Iris pigment epithelial cell (primary cell): ENCODE measurements at regions not wholly inside any gene's neighbourhood (a gene's known extent, or its start where the extent isn't known, plus 50 kb on each side); places are given as distances from the start of the nearest gene placed in this dataset.
A peak's percentile ranks its signal among the peaks of the same experiment; 100 is the strongest.
"Not testable (repeated sequence)": the region's sequence is repeated elsewhere in the genome, so short reads cannot be mapped to it uniquely, and the experiment has no call there.

Source experiments
- DNase-seq: peaks from one replicate; pipeline ENCODE4 v3.0.0-alpha.2; 2011; ENCODE audit warnings: low read depth

DNA sequence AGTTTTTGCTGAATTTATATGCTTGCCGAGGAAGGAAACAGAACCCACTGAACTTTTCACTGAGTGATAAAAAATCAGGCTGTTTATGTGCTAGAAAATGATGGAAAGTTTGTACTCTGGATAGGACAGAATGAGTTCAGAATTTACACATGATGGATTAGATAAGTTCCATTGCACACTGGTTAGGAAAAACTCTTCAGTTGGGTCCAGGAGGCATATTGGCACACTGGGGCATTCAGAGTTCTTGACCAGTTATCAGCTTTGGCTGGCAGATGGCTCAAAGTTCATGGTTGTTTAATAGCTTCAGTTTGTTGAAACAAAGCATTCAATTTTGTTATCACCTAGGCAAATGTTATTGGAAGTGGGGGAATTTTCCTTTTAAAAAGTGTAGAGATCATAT lies 613.3 kb upstream of the SYNCRIP start:
- DNase-seq, result no peak

DNA sequence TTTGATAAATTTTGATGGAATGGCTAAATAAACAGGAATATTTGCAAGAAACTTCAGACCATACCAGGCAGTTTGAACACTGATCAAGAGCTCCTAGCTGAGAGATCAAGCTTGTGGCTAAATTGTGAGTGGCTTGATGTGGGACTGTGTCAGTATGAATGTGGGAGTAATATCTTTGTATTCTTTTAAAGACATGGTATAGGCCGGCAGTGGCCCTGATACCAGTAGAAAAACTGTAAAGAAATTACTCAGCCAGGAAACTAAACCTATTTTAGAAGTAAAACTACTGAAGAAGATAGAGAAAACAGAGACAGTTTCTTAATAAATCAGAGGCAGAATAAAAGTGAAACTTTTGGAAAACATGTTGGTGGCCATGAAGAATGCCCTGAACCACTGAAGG lies 608.4 kb upstream of the SYNCRIP start:
- DNase-seq, result no peak

DNA sequence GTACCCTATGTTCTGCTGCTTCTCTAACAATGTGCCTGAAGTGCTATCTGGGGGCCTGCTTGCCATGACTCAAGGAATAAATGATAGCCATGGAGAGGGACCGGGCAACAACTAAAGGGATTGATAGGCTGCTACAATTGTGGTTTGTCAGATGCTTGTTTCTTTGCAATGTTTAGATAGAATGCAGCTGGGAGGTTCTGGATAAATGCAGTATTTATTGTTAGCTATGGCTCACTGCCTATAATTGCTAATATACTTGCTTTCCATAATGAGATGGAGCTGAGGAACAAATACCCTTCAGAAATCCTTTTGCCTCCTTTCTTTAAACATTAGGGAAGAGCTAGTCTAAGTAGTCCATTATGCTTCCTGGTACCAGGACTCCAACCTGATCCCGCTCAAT lies 575.2 kb upstream of the SYNCRIP start:
- DNase-seq, result no peak

DNA sequence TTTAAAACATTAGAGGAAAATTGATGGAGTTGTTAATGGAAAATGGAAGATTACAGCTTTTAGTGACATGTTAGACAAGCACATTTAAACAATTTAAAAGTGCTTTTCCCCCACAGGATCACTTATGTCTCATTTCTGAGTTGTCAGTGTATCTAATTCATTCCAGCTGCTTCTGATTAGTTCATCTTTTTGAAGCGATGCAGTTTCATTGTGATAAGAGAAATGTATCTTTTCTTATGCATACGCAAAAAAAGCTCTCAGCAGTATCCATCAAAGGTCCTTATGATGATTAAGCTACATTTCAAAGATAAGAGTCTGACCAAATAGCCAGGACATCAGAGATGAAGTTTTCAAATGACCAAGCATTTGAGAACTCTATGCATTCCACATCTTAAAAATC lies 572.6 kb upstream of the SYNCRIP start:
- DNase-seq, result no peak

DNA sequence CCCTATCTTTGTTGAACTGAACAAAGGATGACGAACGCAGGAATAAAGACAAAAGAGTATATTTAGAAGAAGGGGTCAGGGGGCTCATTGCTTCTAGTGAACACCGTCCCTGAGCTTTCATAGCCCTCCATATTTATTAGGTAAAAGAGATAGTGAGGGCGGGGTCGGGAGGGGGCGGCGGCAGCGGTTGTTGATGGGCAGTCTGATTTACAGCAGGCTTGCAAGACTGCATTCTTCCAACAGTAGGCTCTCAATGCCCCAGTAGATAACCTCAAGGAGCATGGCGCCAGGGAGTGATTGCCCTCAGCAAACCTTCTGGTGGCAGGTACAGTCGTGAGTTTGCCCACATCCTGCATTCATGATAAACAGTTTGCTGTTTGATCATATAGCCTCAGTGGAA lies 563.3 kb upstream of the SYNCRIP start:
- DNase-seq, result no peak

DNA sequence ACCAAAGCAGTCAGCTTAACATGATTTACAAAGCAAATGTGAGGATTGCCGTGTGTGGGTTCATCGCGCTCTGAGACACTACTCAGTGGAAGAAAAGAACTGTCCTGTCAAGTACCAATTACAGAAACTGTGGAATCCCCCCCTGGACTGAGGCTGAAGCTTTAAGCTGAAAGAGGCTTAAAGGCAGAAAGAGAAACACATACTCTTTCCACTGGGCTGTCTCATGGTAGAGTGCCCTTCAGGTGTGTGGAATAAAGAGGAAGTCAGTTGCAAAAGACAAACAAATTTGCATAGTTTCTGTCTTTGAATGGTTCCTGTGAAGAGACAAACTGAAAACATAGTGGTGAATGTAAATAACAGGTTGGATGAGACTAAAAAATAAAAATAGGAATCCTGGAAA lies 560.4 kb upstream of the SYNCRIP start:
- DNase-seq, result no peak

DNA sequence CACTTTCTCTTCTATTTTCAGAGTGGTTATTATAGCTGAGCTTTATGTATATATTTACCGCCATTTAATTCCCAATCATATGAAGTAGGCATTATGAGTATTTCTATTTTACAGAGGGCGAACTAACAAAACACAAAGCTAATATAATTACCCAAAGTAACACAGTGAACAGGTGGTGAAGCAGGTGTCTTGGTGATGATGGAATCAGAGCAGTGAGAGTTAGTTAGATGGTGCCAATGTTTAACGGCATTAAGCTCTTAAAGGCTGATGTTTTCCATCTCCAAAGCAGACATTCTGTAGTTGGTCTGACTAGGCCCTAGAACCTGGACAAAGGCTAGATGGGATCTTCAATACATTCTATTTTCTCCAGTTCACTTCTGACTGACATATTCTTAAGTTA lies 551.1 kb upstream of the SYNCRIP start:
- no peak for DNase-seq

DNA sequence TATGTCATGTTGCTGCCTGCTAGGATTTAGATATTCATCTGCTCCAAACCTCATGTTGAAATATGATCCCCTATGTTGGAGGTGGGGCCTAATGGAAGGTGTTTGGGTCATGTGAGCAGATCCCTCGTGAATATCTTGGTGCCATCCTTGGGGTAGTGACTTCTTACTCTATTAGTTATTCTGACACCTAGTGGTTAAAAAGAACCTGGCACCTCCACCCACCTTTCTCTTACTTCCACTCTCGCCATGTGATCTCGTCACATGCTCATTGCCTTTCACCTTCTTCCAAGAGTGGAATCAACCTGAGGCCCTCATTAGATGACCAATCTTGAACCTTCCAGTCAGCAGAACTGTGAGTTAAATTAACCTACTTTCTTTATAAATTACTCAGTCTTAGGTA lies 549.4 kb upstream of the SYNCRIP start:
- peak; percentile 15 for DNase-seq

DNA sequence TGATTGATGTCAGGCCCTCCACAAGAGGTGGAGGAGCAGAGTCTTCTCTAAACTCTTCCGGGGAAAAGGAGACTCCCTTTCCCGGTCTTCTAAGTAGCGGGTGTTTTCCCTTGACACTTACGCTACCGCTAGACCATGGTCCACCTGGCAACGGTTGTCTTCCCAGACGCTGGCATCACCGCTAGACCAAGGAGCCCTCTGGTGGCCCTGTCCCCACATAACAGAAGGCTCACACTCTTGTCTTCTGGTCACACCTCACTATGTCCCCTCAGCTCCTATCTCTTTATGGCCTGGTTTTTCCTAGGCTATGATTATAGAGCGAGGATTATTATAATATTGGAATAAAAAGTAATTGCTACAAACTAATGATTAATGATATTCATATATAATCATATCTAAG lies 532.5 kb upstream of the SYNCRIP start:
- not testable (repeated sequence) for DNase-seq

DNA sequence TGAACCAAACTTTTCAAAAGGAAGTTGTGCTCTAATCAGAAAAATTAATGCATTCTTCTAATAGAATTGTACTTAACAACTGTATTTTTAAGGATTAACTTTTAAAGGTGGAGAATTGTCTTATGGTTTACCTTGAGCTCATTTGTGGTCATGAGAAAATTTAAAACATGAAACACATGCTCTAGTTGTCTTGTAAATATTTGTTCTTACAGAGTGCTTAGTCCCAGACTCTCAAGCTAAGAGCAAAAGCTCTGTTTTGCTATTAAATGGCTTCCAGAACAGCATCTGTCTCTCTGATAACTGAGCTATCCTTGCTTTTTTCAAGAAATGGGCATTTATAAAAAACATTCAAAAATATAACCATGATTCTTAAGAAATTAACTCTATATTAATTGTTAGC lies 512.2 kb upstream of the SYNCRIP start:
- no peak for DNase-seq

DNA sequence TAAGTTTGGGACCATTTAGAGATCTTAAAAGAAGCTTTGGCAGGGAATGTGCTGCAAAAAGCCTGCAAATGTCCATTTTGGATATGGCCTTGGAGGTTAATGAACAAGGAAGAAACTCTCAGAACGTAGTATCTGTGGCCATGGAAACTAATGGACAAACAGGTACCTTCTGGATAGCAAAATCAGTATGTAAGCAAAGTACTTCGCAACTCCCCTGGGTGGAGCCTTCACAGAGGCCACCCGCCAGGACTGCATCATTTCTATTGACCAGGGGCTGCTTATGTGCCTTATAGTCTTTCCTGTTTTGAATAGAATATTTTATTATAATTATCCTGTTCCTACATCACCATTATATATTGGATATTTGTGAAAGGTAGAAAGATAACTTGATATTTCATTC lies 510.8 kb upstream of the SYNCRIP start:
- DNase-seq, result no peak

DNA sequence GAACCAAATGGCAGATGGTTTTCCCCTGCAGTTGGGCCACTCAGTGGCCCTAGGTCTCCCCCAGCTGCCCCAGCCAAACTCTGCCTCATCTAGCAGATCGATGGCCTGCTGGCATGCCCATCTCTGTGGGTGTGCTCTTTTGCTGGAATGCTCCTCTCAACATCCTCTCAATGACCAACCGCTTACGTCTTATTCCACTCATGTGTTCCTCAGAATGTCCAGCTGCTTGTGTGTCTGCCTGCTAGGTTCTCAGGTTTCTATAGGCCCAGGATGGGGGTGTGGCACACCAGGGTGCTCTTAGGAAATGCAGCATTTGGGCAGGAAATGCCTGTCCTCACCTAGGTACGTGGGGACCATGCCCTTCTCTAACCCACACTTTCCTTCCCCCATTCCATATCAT lies 509.9 kb upstream of the SYNCRIP start:
- no peak for DNase-seq

DNA sequence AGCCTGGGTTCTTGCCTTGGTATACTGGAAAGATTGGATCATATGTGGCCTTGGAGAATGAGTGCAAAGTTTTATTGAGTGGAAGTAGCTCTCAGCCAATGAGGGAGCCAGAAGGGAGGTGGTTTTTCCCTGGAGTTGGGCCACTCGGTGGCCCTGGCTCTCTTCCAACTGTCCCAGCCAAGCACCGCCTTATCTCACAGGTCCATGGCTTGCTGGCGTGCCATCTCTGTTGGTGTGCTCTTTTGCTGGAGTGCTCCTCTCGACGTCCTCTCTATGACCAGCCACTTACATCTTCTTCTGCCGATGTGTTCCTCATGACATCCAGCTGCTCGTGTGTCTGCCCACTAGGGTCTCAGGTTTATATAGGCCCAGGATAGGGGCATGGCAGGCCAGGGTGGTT lies 505.9 kb upstream of the SYNCRIP start:
- no peak for DNase-seq

DNA sequence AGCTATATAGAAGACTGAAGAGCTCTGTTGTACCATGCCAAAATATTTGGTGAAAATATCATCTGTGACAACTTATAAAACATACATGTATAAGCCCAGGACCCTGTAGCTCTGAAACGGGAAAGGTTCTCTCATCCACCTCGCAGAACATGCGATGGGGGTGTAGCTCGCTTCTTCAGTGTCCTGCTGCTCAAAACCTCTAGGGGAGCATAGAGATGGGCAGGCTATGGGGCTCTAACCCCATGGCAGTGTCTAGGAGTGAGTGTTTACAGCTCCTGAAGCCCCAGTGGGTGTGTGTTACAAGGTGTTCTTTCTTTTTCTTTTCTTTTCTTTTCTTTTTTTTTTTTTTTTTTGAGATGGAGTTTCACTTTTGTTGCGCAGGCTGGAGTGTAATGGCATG lies 505.2 kb upstream of the SYNCRIP start:
- no peak for DNase-seq

DNA sequence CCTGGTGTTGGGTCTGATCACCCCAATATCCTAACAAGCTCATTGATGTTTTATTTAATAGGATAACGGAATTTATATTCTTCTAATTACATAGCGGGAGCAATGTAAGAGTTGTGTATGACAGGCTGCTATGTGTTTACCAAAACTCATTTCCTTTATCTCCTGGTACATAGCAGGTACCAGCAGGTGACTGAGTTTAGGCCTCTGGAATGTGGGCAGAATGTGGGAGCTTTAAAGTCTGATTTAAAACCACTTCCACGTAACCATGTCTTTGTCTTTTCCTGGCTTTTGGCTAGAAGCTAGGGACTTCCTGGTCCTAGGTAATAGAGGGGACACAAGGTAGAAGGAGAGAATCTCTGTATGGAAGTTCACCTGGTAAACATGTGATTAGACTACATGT lies 504.6 kb upstream of the SYNCRIP start:
- no peak for DNase-seq

DNA sequence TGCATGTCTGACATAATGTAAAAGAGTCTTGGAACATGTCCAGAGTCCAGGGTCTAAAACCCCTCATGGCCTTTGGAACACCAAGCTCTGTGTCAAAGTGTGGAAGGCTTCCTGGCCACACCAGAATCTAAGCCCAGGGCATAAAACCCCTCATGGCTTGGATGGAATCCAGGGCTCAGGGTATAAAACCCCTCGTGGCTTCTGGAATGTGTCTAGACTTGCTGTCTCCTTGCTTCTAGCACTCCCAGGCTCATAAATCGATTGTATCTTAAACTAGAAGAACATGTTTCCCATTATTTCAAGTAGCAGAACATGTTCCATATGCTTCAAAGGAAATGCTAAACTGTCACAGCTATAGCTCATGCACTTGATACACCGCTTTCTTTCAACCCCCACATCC lies 504.1 kb upstream of the SYNCRIP start:
- not testable (repeated sequence) for DNase-seq

DNA sequence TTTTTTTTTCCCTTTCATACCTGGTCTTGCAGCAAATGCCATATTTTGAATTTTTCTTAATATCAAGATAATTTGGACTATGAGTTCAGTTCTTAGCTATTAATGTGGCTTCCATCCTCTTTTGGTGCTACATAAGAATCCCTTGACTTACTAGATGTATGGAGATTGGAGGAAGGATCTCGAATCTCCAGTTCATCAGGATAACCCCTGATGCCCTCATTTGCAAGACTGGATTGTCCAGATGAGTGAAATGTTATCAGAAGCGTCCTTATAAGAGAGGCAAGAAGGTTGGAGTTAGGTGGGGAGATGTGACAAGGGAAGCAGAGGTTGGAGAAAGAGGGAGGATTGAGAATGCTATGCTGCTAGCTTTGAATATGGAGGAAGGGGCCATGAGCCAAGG lies 499.6 kb upstream of the SYNCRIP start:
- no peak for DNase-seq

DNA sequence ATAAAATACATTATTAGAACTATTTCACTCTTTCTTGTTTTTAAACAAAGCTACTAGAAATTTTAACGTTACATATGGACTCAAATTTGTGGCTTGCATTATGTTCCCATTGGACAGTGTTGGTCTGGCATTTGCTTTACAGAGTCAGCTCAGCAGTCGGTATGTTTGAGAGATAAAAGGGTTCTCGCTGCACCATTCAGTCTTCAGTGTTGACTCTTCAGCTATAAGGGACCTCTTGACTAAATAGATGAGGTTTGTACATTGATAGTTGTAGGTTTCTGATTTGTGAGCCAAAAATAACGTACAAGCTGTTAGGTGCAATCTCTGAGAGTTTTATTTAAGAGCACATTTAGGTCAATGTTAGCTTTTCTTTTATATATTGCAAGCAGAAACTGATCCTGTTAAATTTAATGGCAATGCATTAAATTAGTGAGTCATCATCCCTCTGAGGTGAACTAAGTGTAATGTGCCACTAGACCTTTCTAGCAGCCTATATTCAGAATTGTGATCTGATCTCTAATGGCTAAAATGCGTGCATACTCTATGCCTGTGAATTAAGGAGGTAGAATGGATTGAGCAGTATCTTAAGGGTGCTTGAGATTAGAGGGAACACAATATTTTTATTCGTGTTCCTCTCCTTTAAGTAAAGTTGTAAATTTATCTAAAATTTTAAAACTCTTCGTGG lies 485.6 kb upstream of the SYNCRIP start:
- DNase-seq, result no peak

DNA sequence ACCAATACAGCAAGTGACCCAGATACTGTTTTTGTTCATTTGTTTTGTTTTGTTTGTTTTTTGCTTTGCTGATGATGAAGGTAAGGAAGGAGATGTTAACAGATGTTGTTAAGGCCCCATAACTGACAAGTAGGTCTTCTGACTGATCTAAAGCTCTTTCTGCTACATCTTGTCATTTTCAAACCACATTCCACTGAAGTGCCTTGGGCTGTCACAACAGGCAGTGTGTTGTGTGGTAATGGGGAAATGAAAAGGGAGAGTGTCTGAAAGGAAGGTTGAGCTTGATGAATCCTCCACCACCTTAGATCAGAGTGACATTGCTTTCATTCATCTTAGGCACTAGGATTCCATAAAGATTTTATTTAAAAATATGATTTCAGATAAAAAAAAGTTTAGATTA lies 479.4 kb upstream of the SYNCRIP start:
- DNase-seq, result no peak

DNA sequence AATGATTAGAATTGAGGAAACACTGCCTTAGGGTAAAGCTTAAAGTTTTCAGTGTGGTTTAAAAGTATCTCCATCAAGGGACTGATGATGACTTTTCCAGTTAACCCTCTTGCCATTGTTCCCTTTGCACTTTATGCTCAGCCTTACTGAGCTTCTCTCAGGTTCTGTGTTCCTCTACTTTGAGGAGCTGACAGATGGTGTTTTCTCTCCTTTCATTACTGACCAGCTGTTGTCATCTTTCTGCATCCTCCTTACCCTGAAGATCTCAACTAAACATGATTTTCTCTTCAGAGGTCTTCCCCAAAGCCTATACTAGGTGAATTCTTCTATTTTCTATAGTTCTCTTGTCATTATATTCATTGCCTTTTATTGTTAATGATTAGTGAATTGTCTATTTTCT lies 475.6 kb upstream of the SYNCRIP start:
- no peak for DNase-seq

DNA sequence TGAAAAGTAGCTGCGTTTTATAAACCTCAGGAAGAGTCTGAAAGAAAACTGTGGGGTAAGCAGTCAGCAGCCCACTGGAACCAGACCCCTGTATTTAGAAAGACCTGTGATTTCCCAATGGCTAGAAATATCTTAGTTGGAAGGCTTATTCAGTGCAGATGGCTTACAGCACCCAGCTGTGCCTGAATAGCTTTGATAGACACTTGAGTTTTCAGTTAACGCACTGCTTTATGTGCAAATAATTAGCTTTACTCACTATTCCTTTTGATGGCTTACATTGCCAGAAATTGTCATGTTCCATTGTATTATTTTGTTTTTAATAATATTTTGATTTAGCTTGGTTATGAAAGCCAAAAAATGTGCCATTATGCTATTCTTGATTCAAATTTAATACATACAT lies 465.3 kb upstream of the SYNCRIP start:
- DNase-seq, result no peak

DNA sequence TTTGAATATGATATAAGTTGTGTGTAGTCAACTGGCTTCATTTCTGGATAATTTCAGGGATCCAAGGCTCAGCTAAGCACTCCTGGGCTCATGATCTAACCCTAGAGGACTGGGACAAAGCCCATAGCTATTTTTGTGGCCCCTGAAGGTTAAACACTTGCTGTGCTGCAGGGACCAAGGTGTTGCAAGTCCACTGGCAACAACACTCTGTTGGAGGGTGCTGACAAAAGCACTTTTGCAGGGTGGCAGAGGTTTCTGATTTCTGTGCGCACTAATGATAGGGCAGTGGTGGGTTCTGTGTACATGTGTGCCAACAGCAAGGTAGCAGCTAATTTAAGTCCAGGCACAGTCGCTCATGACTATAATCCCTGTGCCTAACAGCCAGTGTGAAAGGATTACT lies 445.3 kb upstream of the SYNCRIP start:
- DNase-seq, result no peak

DNA sequence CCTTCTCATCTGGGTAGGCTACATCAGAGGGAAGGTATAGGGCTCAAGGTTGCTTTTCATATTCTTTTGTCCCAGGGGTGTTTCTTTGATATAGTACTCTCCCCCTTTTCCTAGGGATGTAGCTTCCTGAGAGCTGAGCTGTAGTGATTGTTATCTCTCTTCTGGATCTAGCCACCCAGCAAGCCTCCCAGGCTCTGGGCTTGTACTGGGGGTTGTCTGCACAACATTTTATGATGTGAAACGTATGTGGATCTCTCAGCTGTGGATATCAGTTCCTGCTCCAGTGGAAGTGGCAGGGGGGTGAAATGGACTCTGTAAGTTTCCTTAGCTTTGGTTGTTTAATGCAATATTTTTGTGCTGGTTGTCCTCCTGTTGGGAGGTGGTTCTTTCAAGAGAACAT lies 437.3 kb upstream of the SYNCRIP start:
- DNase-seq, result no peak

DNA sequence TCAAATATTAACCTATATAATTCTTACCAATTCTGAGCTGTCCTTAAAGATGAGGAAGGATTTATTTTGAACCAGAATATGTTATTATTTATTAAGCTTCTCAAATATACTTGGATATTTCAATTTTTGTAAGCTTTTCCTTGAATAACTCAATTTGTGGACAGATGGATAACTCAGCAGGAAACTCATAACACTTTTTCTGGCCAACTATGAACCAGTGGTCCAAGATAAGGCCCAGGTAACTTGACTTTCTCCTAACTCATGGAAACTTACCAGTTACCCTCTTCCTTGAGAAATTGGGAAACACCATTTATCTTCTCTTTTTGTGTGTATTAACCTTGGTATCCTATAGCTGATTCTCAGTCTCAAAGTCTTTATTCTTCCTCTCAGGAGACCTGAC lies 427.5 kb upstream of the SYNCRIP start:
- DNase-seq, result no peak

DNA sequence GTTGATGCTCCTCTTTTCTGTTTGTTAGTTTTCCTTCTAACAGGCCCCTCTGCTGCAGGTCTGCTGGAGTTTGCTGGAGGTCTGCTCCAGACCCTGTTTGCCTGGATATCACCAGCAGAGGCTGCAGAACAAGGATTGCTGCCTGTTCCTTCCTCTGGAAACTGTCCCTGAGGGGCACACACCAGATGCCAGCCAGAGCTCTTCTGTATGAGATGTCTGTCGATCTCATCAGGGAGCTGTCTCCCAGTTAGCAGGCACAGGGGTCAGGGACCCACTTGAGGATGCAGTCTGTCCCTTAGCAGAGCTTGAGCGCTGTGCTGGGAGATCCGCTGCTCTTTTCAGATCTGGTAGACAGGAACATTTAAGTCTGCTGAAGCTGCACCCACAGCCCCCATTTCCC lies 422.3 kb upstream of the SYNCRIP start:
- not testable (repeated sequence) for DNase-seq
